ENCODE measurements at regions not wholly inside any gene's neighbourhood (a gene's known extent, or its start where the extent isn't known, plus 50 kb on each side); places are given as distances from the start of the nearest gene placed in this dataset.
"Not testable (repeated sequence)": the region's sequence is repeated elsewhere in the genome, so short reads cannot be mapped to it uniquely, and the experiment has no call there.

- DNase-seq, result no peak
Measured at GRCh38 chr5:101626572-101626971, 669.5 kb downstream of the SLCO4C1 start.

DNA sequence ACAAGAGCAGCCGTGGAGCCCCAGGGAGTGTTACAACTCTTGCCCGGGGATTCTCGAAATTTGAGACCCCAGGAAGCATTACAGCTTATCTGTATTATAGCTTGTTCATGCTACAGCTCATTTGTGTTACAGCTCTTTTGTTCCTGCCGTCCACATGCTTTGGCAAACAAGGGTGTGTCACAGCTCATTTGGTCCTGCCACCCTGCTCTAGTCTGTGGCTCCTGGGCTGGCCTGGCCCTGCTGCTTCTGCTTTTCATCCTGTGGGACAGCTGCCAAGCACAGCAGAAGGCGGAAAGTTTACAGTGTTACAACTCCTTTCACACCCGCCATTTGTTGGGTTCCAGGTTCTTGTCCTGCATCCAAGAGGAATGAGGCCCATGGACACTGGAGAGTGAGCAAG is 685.0 kb downstream of the SLCO4C1 start:
- DNase-seq, result no peak

DNA sequence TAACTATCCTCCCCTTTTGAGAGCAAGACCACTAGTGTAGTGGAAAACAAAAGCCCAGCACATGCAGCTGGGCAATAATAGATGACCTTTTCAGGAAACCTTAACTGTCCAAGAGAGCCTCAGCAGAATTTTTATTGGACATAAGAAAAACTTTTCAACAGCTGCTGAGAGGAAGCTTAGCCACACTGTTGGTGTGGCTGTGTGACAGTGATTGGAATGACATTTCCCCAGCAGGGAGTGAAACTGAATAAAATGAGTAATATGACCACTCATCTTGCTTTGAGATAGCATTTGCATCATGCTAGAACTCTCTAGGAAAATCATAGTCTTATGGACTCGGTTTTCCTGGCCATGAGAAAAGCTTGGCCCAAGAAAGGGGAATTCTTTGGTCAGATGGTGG is 687.8 kb downstream of the SLCO4C1 start:
- DNase-seq, result no peak

DNA sequence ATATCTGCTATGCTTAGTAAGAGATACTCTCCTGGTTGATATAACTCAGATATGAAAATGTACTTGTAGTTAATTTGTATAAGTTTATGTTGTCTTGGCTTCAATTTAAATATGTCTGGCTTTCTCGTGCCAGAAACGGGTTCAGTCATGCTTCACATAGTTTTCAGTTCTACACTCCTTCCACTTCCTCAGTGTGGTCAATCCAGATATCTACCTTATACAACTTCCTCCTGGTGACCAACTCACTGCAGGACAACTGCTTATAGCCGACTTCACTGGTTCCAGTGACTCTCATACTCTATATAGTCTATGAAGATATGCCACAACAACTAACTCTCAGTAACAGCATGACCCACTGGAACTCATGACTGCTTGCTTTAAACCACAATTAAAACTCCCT is 690.4 kb downstream of the SLCO4C1 start:
- DNase-seq, result no peak

DNA sequence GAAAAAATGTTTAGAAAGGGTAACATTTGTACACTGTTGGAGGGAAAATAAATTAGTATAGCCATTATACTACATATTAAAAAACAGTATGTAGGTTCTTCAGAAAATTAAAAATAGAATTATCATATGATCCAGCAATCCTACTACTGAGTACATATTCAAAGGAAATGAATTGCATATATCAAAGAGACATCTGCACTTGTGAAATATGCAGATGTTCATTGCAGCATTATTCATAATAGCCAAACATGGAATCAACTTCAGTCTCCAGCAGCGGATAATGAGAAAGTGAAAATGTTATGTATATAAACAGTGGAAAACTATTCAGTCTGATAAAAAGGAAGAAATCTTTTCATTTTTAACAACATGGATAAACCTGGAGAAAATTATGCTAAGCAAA is 695.5 kb downstream of the SLCO4C1 start:
- no peak for DNase-seq

DNA sequence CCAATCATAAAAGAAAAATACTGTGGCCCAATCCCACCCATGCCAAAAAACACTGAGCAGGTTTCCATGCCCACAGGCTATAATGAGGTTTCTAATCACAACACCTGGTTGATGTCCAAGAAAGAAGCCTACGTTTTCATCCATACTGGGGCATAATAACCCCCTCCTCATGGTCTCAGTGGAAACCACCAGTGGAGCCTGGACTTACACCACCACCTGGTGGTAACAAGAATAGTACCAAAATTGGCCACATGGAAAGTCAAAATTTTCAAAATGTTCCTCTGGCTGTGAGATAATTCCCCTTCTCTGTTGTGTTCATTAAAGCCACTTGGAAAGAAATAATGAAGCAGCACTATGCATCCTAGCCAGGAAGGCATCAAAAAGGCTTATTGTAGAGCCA is 687.3 kb upstream of the ST8SIA4 start:
- DNase-seq, result no peak

DNA sequence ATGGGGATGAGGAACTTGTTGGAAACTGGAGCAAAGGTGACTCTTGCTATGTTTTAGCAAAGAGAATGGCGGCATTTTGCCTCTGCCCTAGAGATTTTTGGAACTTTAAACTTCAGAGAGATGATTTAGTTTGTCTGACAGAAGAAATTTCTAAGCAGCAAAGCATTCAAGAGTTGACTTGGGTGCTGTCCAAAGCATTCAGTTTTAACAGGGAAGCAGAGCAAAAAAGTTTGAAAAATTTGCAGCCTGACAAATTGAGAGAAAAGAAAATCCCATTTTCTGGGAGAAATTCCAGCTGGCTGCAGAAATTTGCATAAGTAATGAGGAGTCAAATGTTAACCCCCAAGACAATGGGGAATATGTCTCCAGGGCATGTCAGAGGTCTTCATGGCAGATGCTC is 682.3 kb upstream of the ST8SIA4 start:
- DNase-seq, result no peak

- no peak for DNase-seq
Measured at GRCh38 chr5:101580591-101580990, 677.5 kb upstream of the ST8SIA4 start.

- no peak for DNase-seq
Measured at GRCh38 chr5:101574017-101574416, 670.9 kb upstream of the ST8SIA4 start.

DNA sequence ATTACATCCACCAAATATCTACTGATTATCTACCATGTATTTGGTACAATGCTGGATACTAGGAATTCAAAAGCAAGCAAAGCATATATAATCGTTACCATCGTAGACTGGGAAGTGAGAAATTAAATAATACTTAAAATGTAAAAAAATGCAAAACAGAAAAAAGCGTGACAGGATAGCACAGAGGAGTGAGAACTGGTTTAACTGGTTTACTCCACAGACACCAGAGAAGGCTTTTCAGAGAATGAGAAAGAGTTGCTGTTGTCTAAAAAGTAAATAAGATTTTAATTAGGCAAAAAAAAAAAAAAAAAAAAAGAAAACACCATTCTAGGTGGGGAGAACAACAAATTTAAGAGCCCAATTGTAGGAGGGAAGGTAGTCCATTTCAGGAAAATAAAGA is 657.9 kb upstream of the ST8SIA4 start:
- no peak for DNase-seq

DNA sequence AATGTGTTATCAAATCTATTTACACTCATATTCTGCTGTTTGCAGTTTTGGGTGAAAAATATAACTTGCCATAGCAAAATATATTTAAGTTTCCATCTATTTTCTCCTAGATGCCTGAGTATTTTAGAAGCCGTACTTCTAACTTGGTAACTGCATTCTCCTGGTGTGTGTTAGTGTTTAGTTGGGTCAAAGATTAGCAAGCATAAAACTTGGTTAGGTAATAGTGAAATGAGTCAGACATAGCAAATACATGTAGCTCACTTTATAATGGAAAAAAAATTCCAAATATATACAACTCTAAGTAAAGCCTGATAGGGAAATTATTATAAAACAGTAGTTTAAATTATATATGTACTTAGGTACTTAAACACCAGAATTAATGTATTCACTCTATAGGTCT is 640.7 kb upstream of the ST8SIA4 start:
- peak; percentile 13 for DNase-seq

DNA sequence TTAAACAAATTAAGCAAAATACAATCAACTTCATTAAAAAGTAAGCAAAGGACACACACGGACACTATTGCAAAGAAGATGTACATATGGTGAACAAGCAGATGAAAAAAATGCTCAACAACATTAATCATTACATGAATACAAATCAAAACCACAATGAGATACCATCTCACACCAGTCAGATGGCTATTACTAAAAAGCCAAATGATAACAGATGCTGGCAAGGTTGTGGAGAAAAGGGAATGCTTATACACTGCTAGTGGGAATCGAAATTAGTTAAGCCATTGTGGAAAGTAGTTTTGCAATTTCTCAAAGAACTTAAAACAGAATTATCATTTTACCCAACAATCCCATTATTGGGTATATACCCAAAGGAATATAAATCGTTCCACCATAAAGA is 636.2 kb upstream of the ST8SIA4 start:
- DNase-seq, result no peak

- no peak for DNase-seq
Measured at GRCh38 chr5:101535626-101536025, 632.5 kb upstream of the ST8SIA4 start.

- no peak for DNase-seq
Measured at GRCh38 chr5:101534491-101535110, 631.5 kb upstream of the ST8SIA4 start.

DNA sequence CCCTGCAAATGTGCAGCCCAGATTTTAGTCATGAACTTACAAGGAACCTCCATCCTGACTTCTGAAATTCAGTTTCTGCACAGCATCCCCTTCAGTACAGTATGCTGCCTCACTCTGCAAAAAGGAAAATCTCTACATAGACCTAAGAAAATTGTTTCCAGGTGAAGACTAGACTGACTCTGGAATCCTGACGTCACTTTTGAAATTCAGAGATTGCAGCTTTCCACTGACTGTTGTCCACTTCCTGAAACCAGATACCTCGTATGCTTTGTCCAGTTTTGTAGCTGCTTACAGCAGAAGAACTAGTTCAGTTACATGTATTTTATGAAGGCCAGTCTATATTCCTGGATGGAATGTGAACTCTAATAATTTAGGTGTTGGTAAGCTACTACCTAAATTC is 629.3 kb upstream of the ST8SIA4 start:
- no peak for DNase-seq

- DNase-seq, result no peak
Measured at GRCh38 chr5:101531026-101531425, 627.9 kb upstream of the ST8SIA4 start.

- not testable (repeated sequence) for DNase-seq
Measured at GRCh38 chr5:101529094-101529493, 626.0 kb upstream of the ST8SIA4 start.

- DNase-seq, result no peak
Measured at GRCh38 chr5:101520417-101520816, 617.3 kb upstream of the ST8SIA4 start.

GRCh38 chr5:101517795-101518194 is 614.7 kb upstream of the ST8SIA4 start:
- no peak for DNase-seq

- DNase-seq, result no peak
Measured at GRCh38 chr5:101515721-101516120, 612.6 kb upstream of the ST8SIA4 start.

- DNase-seq, result no peak
Measured at GRCh38 chr5:101505891-101506570, 602.9 kb upstream of the ST8SIA4 start.

DNA sequence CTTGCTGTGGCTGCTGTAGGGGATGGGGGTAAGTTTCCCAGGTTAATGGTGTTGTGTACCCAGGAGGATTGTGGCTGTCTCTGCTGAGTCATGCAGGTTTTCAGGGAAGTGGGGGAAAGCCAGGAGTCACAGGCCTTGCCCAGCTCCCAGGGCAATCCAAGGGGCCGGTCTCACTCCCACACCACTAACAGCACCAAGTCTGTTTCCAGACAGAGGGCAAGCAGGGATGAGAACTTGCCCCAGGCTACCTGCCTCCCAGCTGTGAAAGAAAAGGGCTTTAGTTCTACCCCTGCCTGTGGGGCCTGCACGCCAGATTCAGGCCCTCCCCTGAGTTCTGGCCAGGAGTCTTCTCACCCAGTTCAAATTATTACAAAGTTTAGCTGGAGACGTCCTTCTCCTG is 579.8 kb upstream of the ST8SIA4 start:
- no peak for DNase-seq

DNA sequence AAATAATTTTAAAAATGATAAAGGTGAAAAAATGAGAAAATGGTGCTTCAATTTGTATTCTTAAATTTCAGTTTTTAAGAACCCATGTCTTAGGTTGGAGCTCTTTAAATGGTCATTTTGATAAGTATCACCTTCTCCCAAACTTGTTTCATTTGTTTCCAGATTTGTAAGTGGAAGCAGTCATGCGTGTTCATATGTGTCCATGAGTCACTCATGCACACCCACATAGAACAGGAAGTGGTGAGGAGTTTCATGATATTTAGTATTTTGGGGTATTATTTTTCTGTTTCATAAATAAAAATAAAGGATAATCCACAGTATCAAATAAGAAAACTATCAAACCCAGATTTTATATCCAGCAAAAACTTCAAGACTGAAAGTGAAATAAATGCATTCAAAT is 570.4 kb upstream of the ST8SIA4 start:
- no peak for DNase-seq

GRCh38 chr5:101461455-101461854 is 558.4 kb upstream of the ST8SIA4 start:
- no peak for DNase-seq

DNA sequence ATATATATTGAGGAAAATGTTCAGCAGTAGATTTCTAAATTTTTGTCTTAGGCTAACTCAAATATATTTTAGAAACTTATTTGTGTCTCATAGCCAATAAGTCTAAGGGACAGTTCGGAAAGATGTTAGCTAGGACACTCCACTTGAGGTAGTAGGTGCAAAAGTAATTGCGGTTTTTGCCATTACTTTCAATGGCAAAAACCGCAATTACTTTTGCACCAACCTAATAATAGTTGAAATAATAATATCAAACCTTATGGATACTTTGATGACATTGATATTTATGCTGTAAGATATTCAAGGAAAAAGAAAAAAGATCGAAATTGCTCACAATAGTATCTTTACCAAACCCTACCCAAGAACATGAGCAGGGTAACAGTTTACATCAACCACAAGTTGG is 555.5 kb upstream of the ST8SIA4 start:
- no peak for DNase-seq

All from kidney glomerular epithelial cell (primary cell).